Astrocyte of the hippocampus (primary cell): ENCODE measurements at regions not wholly inside any gene's neighbourhood (a gene's known extent, or its start where the extent isn't known, plus 50 kb on each side); places are given as distances from the start of the nearest gene placed in this dataset.
A peak's percentile ranks its signal among the peaks of the same experiment; 100 is the strongest.

Experiments
- DNase-seq: peaks from one replicate; pipeline ENCODE4 v3.0.0; 2011; ENCODE audit warnings: low read depth, low spot score

DNA sequence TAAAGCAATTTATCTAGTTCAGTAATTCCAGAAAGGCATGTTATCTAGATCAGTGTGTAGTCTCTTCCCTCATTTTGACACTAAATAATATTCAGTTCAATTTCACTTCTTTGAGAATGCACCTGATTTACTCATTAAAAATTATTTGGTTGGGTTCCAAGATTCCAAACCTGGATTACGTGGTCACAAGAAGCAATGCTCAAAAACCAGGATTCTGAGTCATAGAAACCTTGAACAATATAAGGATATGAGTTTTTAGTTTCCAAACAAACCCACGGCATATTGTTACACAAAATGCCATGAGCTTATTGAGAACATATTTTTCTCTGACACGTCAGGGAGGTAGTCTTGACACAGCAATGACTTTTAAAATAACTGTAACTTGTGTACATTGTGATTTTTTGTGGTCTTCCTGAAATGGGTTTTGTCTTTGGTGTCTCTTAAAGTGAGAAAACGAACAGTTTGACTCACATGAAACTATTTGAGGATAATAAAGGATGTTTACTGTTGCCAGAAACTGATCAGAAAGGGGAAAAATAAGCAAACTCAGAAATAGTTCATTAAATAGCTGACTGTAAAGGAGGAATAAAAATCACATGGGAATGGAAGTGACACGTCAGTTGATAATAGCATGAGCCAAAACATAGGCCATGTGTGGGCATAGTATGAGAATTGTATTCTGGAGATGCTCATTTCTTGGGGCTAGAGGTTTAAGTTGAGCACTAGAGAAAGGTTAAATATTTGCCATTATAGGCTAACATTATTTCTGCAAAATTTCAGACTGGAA is 617.7 kb upstream of the CDH2 start:
- peak; percentile 51 for DNase-seq

- DNase-seq, result no peak
Measured at GRCh38 chr18:28793901-28794300, 617.0 kb upstream of the CDH2 start.

DNA sequence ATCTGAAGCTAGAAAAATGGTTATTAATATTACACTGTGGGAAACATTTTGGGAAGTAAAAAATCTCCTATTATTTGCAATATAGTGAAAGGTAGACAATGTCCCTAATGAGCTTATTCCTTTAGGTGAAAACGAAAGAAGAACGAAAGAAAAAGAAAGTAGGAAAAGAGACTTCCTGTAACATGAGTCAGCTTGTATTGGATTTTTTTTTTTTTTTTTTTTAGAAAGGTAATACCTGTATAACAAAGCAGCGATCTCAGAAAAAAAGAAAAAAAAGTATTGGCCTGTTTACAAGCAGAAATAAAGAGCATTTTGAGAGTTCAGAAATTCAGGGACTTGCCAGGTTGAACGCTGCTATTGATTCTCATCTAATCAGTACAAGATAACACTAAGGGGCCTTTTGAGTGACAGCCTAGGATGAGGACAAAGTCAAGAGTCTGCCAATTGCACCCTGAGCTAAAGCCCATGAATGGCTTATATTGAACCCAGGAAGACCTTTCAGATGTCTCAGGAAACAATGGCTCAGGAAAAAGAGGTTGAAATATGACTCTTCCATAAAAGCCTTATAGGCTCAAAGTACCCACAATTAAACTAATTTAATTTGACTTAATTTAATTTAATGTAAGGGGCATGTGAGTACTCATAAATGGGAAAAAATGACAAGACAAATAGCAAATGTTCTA is 615.6 kb upstream of the CDH2 start:
- no peak for DNase-seq

GRCh38 chr18:28791101-28791500 is 614.2 kb upstream of the CDH2 start:
- no peak for DNase-seq

DNA sequence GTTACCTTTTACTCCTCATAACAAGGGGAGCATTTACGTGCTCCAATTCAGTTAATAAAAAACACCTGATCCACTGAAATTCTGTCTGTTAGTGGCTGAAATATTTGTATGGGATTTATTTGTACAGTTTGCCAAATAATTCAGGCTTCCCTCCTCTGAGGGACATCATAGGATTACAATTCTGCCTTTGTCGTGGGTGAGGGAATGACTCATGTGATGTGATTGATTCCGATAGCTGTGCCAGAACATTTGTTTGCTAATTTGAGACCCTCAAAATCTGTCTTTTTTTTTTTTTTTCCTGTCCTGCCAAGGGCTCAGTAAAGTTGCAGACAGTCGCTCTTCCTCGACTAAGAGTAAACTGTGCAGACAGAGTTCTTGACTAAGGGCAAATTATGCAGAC is 612.6 kb upstream of the CDH2 start:
- DNase-seq, result peak; percentile 26

DNA sequence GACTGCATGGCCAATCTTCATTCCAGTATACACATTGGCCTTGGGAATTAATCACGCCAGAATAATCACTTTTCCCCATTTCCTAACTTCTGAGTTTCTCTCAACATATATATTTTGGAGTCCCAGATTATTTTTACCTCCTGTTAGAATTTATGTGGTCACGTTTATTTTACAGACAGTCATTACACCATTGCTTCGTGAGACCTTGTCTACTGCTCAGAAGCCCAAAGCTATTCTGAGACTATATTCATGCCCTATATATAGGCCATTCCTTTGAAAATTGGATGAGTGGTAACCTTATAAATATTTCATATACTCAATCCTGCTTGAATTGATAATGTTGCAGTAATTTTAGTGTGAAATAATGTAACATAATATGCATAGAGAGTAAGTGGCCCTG is 610.0 kb upstream of the CDH2 start:
- DNase-seq, result no peak

- no peak for DNase-seq
Measured at GRCh38 chr18:28781616-28782362, 604.9 kb upstream of the CDH2 start.

- no peak for DNase-seq
Measured at GRCh38 chr18:28778706-28779105, 601.8 kb upstream of the CDH2 start.

DNA sequence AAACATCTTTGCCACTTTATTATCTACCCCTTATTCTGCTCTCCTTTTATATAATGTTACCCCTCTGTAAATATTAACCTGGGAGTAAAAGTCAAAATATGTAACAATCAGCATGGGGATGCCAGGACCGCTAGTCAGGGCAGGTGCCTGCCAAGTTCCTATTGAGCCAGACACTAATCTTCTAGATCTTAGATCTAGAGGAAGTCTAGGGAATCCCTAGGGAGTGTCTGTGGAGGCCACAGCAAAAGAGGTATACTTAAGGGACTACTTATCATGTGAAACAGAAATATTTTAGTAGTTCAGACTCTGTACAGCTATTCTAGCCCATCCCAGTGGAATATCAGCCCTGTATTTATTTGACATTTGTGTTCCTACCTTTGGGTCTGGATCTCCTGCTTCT is 600.8 kb upstream of the CDH2 start:
- DNase-seq, result no peak

GRCh38 chr18:28771849-28772248 is 594.9 kb upstream of the CDH2 start:
- DNase-seq, result no peak

DNA sequence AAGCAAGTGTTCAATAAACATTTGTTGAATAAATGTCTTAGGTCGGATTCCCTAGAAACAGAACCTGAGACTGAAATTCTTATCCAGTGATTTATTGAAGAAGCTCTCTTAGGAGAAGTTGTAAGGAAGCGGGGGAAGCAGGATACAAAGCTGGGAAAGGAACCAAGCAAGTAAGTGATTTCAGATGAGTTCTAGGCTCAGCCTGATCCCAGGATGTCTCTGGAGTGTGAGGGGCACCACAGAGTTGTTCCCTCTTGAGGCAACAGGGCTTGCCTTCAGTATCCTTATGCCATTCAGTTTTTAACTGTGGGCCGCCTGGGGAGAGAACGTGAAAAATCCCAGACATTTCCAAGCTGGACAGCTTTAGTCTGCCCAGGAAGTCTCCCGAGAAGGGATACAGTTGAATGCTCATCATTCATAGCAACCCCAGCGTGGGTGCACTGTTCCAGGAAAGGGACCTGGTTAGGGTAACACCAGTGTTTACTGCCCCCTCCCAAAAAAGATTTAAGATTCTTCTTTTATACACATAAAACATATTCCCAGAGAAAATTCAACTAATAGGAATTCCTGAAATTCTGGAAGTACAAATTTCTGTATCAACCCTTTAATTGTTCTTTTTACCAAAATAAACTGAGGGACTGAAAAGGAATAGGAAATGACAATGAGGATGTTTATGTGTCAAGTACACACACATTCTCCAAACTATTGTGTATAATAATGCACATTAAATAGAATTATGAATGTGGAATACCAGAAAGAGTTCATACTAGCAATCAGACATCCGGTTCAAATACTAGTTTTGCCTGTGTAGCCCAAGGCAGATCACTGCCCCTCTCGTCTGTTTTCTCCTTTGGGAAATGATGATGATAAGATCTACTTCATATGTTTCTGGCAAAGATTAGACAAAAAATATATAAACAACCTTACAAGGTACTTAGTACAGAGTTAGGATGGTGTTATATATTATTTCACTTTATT is 592.1 kb upstream of the CDH2 start:
- DNase-seq, result no peak

DNA sequence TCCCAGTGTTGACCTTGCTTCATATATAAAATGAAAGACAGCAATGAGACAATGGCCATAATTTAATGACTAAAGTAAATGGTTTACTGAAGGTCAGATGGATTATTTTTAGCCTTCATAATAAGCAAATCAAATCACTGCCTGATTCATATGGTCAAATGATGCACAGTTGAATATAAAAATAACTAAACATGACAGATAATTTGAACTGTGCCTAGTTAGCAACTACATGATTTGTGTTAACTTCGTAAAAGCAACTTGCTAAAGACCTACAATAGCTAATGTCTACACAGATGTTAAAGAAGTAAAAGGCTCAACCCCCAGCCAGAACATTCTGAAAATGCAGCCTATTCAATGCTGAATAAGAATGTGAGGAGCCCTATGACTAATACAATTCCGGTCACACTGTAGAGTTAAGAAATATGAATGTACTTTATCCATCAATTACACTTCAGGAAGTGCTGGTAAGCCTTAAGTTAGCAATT is 590.8 kb upstream of the CDH2 start:
- peak; percentile 64 for DNase-seq

- no peak for DNase-seq
Measured at GRCh38 chr18:28767201-28767600, 590.3 kb upstream of the CDH2 start.

GRCh38 chr18:28766721-28767120 is 589.8 kb upstream of the CDH2 start:
- no peak for DNase-seq

GRCh38 chr18:28766027-28766426 is 589.1 kb upstream of the CDH2 start:
- DNase-seq, result no peak

DNA sequence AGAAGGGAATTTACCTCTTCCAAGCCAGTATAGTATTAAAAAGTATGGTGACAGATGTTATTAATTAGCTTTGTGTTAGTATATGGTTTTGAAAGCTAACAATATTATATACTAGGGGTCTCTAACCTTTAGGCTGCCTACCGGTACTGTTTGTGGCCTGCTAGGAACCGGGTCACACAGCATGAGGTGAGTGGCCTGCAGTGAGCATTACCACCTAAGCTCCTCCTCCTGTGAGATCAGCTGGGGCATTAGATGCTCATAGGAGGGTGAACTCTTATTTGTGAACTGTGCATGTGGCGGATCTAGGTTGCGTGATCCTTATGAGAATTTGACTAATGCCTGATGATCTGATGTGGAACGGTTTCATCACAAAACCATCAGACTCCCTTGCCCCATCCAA is 583.4 kb upstream of the CDH2 start:
- no peak for DNase-seq

- DNase-seq, result no peak
Measured at GRCh38 chr18:28757466-28758008, 580.6 kb upstream of the CDH2 start.

GRCh38 chr18:28743115-28743514 is 566.2 kb upstream of the CDH2 start:
- DNase-seq, result no peak

DNA sequence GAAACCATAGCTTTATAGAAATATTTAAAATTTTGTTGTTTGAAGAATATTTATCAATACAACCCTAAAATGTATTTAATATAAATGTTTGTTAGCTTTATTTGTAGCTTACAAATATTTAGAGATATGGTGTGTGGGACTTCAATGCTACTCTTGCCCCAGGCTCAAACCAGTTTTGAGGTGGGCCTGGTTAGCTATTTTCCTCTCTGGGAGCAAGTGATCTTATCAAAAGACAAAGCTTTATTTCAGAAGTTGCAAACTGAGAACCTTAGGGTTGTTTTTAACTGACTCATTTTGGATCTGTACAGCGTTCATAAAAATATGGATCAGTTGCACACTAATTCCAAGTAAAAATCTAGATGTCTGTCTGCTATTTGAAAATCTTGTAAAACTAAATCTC is 563.6 kb upstream of the CDH2 start:
- DNase-seq, result no peak

GRCh38 chr18:28736951-28737350 is 560.0 kb upstream of the CDH2 start:
- DNase-seq, result no peak

GRCh38 chr18:28736223-28736622 is 559.3 kb upstream of the CDH2 start:
- no peak for DNase-seq
